ENCODE measurements at regions not wholly inside any gene's neighbourhood (a gene's known extent, or its start where the extent isn't known, plus 50 kb on each side); places are given as distances from the start of the nearest gene placed in this dataset.

DNA sequence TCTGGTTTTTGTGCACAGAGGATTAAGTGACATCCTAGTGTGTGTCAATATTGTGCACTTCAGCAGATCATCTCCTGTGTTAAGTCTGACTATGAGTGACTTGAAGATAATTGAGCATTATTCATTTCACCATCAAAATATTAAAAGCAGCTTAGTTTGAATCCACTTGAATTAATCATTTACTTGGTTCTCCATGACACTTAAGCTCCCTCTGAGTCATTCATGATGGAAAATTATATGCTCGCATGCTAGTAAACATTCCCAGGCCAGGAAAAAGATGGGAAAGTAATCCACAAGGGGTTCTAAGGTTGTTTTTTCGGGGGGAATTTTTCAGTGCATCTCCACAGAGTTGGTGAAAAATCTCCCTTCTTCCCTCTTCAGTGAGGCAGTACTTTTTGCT is 97.2 kb upstream of the EOLA2 start:
- TF ChIP-seq, protein P1, sequence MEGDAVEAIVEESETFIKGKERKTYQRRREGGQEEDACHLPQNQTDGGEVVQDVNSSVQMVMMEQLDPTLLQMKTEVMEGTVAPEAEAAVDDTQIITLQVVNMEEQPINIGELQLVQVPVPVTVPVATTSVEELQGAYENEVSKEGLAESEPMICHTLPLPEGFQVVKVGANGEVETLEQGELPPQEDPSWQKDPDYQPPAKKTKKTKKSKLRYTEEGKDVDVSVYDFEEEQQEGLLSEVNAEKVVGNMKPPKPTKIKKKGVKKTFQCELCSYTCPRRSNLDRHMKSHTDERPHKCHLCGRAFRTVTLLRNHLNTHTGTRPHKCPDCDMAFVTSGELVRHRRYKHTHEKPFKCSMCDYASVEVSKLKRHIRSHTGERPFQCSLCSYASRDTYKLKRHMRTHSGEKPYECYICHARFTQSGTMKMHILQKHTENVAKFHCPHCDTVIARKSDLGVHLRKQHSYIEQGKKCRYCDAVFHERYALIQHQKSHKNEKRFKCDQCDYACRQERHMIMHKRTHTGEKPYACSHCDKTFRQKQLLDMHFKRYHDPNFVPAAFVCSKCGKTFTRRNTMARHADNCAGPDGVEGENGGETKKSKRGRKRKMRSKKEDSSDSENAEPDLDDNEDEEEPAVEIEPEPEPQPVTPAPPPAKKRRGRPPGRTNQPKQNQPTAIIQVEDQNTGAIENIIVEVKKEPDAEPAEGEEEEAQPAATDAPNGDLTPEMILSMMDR (conservative IDR thresholded peaks at IDR 0.05; ENCODE audit: low read depth, low read length), result no peak
- TF ChIP-seq EZH2 (IDR thresholded peaks at IDR 0.05; ENCODE audit: borderline replicate concordance, low read depth, low read length, poor library complexity, severe bottlenecking), result no peak
